ENCODE measurements at regions not wholly inside any gene's neighbourhood (a gene's known extent, or its start where the extent isn't known, plus 50 kb on each side); places are given as distances from the start of the nearest gene placed in this dataset.

- Histone ChIP-seq H3K27ac (no peak overlapping the region), H3K36me3 (no peaks in the 10 kb centered on the region), H3K9me3 (no peaks in the 10 kb centered on the region), H3K27me3 (replicated peaks; ENCODE audit: insufficient read depth) (no peaks in the 10 kb centered on the region), H3K4me1 (ENCODE audit: control insufficient read depth in 1 of 2, low read depth in 2 of 2) (no peaks in the 10 kb centered on the region), H3K4me3 (no peak overlapping the region)
- ATAC-seq (ENCODE audit: insufficient number of reproducible peaks, low FRiP score, low read depth) (no peak), DNase-seq (ENCODE audit: low spot score) (no peak)
- no peak for TF ChIP-seq CTCF (IDR thresholded peaks at IDR 0.05)
Measured at GRCh38 chr4:133802359-133803140, 399.0 kb downstream of the PABPC4L start.

- ATAC-seq (ENCODE audit: insufficient number of reproducible peaks, low FRiP score, low read depth) (no peak), DNase-seq (ENCODE audit: low spot score) (no peak)
- Histone ChIP-seq H3K27me3 (replicated peaks; ENCODE audit: insufficient read depth) (no peaks in the 10 kb centered on the region), H3K27ac (no peak overlapping the region), H3K36me3 (no peaks in the 10 kb centered on the region), H3K4me3 (no peak overlapping the region), H3K4me1 (ENCODE audit: control insufficient read depth in 1 of 2, low read depth in 2 of 2) (no peaks in the 10 kb centered on the region), H3K9me3 (no peaks in the 10 kb centered on the region)
- TF ChIP-seq CTCF (IDR thresholded peaks at IDR 0.05), result no peak
Measured at GRCh38 chr4:133801883-133802282, 399.7 kb downstream of the PABPC4L start.

GRCh38 chr4:133800966-133801365 lies 400.6 kb downstream of the PABPC4L start:
- no peak overlapping the region for H3K4me3 ChIP-seq
- ATAC-seq (ENCODE audit: insufficient number of reproducible peaks, low FRiP score, low read depth), result no peak
- TF ChIP-seq CTCF (IDR thresholded peaks at IDR 0.05), result no peak

GRCh38 chr4:133799717-133800315 lies 401.8 kb downstream of the PABPC4L start:
- Histone ChIP-seq H3K9me3 (no peaks in the 10 kb centered on the region), H3K27ac (no peak overlapping the region), H3K27me3 (replicated peaks; ENCODE audit: insufficient read depth) (no peaks in the 10 kb centered on the region), H3K36me3 (no peaks in the 10 kb centered on the region), H3K4me1 (ENCODE audit: control insufficient read depth in 1 of 2, low read depth in 2 of 2) (no peaks in the 10 kb centered on the region), H3K4me3 (no peak overlapping the region)
- no peak for TF ChIP-seq CTCF (IDR thresholded peaks at IDR 0.05)
- ATAC-seq (ENCODE audit: insufficient number of reproducible peaks, low FRiP score, low read depth) (no peak), DNase-seq (ENCODE audit: low spot score) (no peak)

More at GRCh38 chr4:133800966-133801365, 400.6 kb downstream of the PABPC4L start:
- no peak for DNase-seq (ENCODE audit: low spot score)
- no peaks in the 10 kb centered on the region for H3K9me3 ChIP-seq
- H3K27ac ChIP-seq, result no peak overlapping the region
- no peaks in the 10 kb centered on the region for H3K4me1 ChIP-seq (ENCODE audit: control insufficient read depth in 1 of 2, low read depth in 2 of 2)
- H3K27me3 ChIP-seq (replicated peaks; ENCODE audit: insufficient read depth), result no peaks in the 10 kb centered on the region
- no peaks in the 10 kb centered on the region for H3K36me3 ChIP-seq

- Histone ChIP-seq H3K9me3 (no peaks in the 10 kb centered on the region), H3K27me3 (replicated peaks; ENCODE audit: insufficient read depth) (no peaks in the 10 kb centered on the region), H3K4me1 (ENCODE audit: control insufficient read depth in 1 of 2, low read depth in 2 of 2) (peaks cover 0 to 10% of the 10 kb centered on the region in 2 donors), H3K4me3 (no peak overlapping the region), H3K27ac (no peak overlapping the region), H3K36me3 (no peaks in the 10 kb centered on the region)
- ATAC-seq (ENCODE audit: insufficient number of reproducible peaks, low FRiP score, low read depth) (no peak), DNase-seq (ENCODE audit: low spot score) (no peak)
- TF ChIP-seq CTCF (IDR thresholded peaks at IDR 0.05), result no peak
Measured at GRCh38 chr4:133777661-133778060, 423.9 kb downstream of the PABPC4L start.

Measured in thoracic aorta (tissue), 2 donors.